GM19238 (cell line): ENCODE measurements at regions not wholly inside any gene's neighbourhood (a gene's known extent, or its start where the extent isn't known, plus 50 kb on each side); places are given as distances from the start of the nearest gene placed in this dataset.
"Not testable (repeated sequence)": the region's sequence is repeated elsewhere in the genome, so short reads cannot be mapped to it uniquely, and the experiment has no call there.

Experiments used
- DNase-seq: peaks from one replicate; pipeline ENCODE4 v3.0.0; 2011; ENCODE audit warnings: low spot score; ENCODE audit not compliant: insufficient read length

- not testable (repeated sequence) for DNase-seq
These were observed 809.7 kb upstream of the AUTS2 start for GRCh38 chr7:68788529-68788928.

GRCh38 chr7:68789597-68789996 lies 808.7 kb upstream of the AUTS2 start:
- no peak for DNase-seq

- no peak for DNase-seq
These were observed 805.9 kb upstream of the AUTS2 start for GRCh38 chr7:68792351-68792750.

GRCh38 chr7:68793513-68793912 lies 804.8 kb upstream of the AUTS2 start:
- no peak for DNase-seq

GRCh38 chr7:68800316-68800715 lies 798.0 kb upstream of the AUTS2 start:
- DNase-seq: no peak

GRCh38 chr7:68805159-68805558 lies 793.1 kb upstream of the AUTS2 start:
- no peak for DNase-seq

- no peak for DNase-seq
These were observed 790.6 kb upstream of the AUTS2 start for GRCh38 chr7:68807666-68808065.

- DNase-seq: no peak
These were observed 784.7 kb upstream of the AUTS2 start for GRCh38 chr7:68813551-68814080.

GRCh38 chr7:68816491-68816890 lies 781.8 kb upstream of the AUTS2 start:
- no peak for DNase-seq

- no peak for DNase-seq
These were observed 778.0 kb upstream of the AUTS2 start for GRCh38 chr7:68820321-68820720.

- DNase-seq: no peak
These were observed 776.4 kb upstream of the AUTS2 start for GRCh38 chr7:68821846-68822245.

- DNase-seq: no peak
These were observed 774.1 kb upstream of the AUTS2 start for GRCh38 chr7:68823996-68824780.

- no peak for DNase-seq
These were observed 769.7 kb upstream of the AUTS2 start for GRCh38 chr7:68828575-68828974.

- DNase-seq: no peak
These were observed 764.9 kb upstream of the AUTS2 start for GRCh38 chr7:68833422-68833821.

GRCh38 chr7:68839014-68839413 lies 759.3 kb upstream of the AUTS2 start:
- no peak for DNase-seq

- no peak for DNase-seq
These were observed 757.3 kb upstream of the AUTS2 start for GRCh38 chr7:68840991-68841390.

- not testable (repeated sequence) for DNase-seq
These were observed 754.3 kb upstream of the AUTS2 start for GRCh38 chr7:68843985-68844384.

GRCh38 chr7:68846811-68847325 lies 751.4 kb upstream of the AUTS2 start:
- DNase-seq: no peak

- DNase-seq: no peak
These were observed 745.0 kb upstream of the AUTS2 start for GRCh38 chr7:68853254-68853653.

GRCh38 chr7:68857571-68857970 lies 740.7 kb upstream of the AUTS2 start:
- DNase-seq: no peak

- no peak for DNase-seq
These were observed 739.8 kb upstream of the AUTS2 start for GRCh38 chr7:68858497-68858896.

GRCh38 chr7:68861171-68861570 lies 737.1 kb upstream of the AUTS2 start:
- DNase-seq: no peak

GRCh38 chr7:68862261-68862660 lies 736.0 kb upstream of the AUTS2 start:
- no peak for DNase-seq
